Activated CD4-positive, alpha-beta T cell treated with anti-CD3 and anti-CD28 coated beads for 48 hours (primary cell): ENCODE measurements at regions not wholly inside any gene's neighbourhood (a gene's known extent, or its start where the extent isn't known, plus 50 kb on each side); places are given as distances from the start of the nearest gene placed in this dataset.
"Not testable (repeated sequence)": the region's sequence is repeated elsewhere in the genome, so short reads cannot be mapped to it uniquely, and the experiment has no call there.

Experiments
- DNase-seq: peaks from one replicate; pipeline ENCODE4 v3.0.0-alpha.2; 2020

DNA sequence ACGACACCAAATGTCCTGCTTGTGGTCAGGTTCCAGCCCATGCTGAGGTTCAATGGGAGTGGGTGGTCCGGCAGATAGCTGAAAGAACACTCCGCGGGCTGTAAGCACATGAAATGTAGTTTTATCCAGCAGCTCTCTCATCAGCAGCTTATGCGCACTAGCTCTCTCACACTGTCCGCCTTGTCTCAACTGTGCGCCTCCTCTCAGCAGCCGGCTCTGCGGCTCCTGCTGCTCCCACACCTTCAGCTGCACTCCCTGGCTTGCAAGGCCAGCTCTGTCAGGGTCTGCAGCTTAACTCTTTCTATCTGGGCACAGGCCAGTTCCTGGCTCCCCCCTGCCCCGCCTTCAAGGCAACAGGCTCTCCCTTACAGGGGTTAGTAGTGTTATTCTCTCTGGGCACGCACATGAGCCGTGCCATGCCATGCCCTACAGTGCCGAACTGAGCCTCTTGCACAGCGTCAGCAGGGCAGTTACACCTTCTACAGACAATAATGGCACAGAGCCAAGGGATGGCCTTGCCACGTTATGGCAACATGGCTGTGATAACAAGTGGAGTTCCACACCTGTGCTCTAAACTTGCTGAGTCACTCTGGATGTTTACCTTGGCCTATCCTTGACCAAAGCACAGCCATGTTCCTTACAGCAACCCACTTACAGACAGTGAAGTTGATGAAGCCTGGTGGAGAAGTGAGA, 84.0 kb upstream of the LRFN2 start:
- no peak for DNase-seq

DNA sequence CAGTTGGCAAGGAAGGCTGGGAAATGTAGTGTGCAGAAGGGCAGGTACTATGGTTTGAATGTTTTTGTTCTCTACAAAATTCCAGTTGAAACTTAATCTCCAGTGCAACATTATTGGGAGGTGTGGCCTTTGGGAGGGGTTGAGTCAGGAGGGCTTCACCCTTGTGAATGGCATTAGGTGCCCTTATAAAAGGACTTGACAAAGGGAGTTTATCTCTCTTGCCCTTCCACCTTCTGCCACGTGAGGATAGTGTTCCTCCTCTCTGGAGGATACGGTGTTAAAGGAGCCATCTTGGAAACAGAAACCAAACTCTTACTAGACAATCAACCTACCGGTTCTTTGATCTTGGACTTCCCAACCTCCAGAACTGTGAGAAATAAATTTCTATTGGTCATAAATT, 82.2 kb upstream of the LRFN2 start:
- DNase-seq = no peak

DNA sequence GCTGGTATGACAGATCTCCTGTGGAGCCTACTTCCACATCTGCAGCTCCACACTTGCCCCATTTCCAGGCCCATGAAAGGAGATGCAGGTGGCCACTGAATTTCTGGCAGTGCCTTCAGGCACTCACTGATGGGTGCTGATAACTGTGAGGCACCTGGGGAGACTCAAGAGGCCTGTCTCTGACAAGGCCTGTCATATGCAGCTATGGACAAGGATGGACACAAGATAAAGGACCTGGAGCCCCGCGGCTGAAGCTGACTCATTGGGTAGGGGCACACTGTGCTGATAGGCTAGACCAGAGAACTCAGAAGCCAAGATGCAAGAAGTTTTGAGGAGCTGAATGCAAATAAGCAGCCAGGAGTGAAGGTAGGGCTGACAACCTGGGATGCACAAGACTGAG, 81.0 kb upstream of the LRFN2 start:
- no peak for DNase-seq

DNA sequence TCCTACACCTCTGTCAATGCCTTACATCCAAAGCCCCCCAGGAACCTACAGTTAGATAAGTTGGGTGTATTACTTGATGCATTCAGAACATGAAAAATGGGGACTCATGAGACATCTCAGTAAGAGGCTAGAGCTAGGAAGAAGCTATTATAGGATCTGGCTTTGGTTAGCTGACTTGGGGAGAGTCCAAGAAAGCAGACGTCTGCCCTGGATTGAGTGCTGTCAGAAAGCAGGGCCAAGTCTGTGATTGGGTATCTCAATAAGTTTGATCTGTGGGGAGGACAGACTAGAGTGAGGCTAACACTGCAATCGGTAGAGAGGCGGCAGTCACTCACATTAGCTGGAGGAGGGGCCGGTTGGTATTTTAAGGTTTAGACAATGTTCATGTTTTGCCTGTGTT, 79.4 kb upstream of the LRFN2 start:
- DNase-seq = no peak

DNA sequence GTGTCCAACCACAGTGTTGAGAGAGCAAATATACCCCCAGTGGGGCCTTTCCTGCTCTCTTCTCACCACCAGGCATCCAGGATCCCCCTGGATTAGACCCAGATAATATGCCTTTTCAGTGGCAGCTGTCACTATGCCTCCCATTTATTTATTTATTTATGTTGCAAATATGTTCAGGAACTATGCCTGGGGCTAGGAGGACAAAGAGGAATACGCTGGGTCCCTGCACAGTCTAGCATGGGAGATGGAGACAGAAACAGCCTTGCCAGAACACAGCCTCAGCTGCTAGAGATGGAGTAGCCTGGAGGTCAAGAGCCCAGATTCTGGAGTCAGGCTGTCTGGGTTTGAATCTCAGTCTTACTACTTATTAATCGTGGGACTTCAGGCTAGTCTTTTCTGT, 74.6 kb upstream of the LRFN2 start:
- no peak for DNase-seq

DNA sequence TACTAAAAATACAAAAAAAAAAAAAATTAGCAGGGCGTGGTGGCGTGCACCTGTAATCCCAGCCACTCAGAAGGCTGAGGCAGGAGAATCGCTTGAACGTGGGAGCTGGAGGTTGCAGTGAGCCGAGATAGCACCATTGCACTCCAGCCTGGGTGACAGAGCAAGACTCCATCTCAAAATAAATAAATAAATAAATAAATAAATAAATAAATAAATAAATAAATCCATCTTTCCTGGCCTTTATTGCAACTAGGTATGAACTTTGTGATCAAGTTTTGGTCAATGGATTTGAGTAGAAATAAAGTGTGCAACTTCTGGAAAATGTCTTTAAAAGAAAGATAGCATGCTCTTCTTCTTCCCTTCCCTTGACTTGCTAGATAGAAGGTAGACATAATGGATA, 69.6 kb upstream of the LRFN2 start:
- DNase-seq = not testable (repeated sequence)

DNA sequence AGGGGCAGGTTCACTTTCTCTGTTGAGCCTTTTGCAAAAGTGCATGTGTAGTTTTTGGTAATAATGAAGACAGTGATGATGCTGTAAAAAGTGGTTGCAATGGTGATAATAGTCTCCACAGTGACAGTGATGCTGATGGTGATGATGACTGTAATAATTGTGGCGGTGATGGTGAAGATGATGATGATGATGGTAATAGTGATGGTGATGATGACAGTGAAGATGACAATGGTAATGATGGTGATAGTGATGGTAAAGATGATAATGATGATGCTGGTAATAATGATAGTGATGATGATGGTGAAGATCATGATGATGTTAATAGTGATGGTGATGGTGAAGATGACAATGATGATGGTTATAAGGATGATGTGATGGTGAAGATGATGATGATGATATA, 67.7 kb upstream of the LRFN2 start:
- no peak for DNase-seq

DNA sequence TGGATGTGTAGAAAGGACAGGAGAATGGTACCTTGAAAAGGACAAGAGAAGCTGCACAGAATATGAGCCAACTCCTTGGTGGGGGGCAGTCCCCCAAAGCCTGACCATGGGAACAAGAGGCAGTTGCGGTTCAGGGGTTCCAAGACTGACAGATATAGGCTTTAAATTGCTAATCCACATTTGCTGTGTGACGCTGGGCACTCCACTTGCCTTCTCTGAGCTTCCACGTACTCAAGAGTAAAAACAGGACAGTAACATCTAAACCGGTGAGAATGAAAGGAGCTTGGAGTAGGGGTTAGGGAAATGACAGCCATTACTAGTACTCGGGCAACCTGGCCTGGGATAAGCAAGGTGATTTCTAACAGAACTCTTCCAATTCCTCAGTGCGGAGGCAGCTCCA, 57.9 kb upstream of the LRFN2 start:
- no peak for DNase-seq

DNA sequence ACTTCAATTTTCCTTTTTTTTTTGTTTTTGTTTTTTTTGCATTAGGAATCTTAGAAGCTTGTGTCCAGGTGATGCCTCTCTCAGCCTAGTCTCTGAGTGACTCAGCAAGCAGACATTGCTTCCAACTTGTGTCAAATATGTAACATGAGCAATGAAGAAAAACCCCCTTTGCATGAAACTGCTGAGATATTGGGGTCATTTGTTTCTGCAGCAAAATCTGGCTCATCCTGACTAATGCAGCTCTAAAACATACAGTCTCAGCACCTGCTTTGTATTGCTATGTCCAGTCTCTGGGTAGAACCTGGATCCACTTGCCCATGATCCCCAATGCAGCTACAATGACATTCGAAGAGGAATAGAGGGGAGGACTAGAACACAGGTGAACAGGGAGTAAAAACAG, 55.7 kb upstream of the LRFN2 start:
- DNase-seq = no peak

DNA sequence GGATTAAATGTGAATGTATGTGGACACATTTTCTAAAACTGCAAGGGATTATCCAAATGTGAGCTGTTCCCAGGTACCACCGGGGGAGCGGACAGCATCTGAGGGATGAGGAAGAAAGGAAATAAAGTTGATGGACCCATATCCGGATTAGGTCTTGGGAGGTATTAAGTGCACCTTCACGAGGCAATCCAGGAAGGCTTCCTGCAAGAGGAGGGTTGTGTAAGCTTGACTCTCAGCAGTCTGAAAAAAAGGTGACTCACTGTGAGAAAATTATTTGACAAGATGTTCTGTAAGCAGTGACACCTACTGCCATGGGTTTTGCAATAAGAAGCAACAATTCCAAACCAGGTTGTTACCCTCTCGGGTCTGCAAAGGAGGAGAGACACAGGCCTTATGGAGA, 55.0 kb upstream of the LRFN2 start:
- DNase-seq = no peak

DNA sequence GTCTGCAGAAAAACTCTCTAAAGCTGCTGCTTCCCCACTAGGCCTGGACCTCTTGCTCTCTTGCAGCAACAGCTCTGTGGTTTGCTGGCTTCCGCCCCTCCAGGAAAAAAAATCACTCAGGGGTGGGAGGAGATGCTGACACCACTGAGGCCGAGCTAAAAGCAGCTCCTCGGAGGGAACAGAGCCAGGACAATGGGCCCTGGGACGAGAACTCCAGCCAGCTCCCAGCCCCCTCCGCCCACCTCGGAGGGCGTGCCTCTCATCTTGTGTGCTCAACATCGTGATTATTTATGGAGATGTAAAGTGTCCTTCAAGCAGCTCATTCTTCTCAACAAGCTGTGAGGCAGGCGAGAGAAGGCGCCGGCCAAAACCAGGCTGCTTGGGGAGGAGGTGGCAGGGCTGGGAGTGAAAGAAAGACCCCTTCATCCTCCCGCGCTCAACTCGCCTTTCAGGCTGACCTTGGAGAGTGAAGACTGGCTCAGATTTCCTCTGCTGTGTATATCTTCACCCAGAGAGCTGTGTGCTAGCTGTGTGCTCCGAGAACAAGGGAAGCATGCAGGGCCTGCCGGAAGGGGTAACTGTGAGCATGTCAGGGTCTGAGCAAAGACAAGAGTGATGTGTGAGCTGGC, 53.5 kb upstream of the LRFN2 start:
- no peak for DNase-seq
